B cell (primary cell): ENCODE measurements at regions not wholly inside any gene's neighbourhood (a gene's known extent, or its start where the extent isn't known, plus 50 kb on each side); places are given as distances from the start of the nearest gene placed in this dataset.

Experiments used
- ATAC-seq: fragments of 200-7000 bp; cut with Tn5 transposase; one replicate; pipeline ENCODE4 v1.10.0; 2021; ENCODE audit warnings: low read depth, mild to moderate bottlenecking, moderate number of reproducible peaks, moderate library complexity
- CTCF ChIA-PET: fragments of 350-600 bp; sonication (Branson Sonifier 250); formaldehyde crosslinking; loops from one replicate; lab custom pipeline; 2021; ENCODE audit warnings: antibody characterized with exemption, inconsistent platforms; lab: Charles Lee
- POLR2A ChIA-PET: fragments of 350-600 bp; sonication (Branson Sonifier 250); formaldehyde crosslinking; loops from one replicate; lab custom pipeline; 2021; ENCODE audit warnings: antibody characterized with exemption; lab: Charles Lee
- DNase-seq: peaks from one replicate; pipeline ENCODE4 v3.0.0; 2013
- H2AFZ ChIP-seq: 2 replicates; pipeline ENCODE4 v1.6.1; 2012; ENCODE audit warnings: mild to moderate bottlenecking, low read depth, low read length; ENCODE audit not compliant: insufficient read depth, poor library complexity, severe bottlenecking
- H3K27ac ChIP-seq, 2 donors: 1 replicate in 1 of 2; 2 replicates in 1 of 2; pipeline ENCODE4 v1.5.1; 2012 to 2013; ENCODE audit warnings: low read length in 2 of 2, mild to moderate bottlenecking in 2 of 2, moderate library complexity in 1 of 2
- H3K27me3 ChIP-seq, 4 experiments: fragments of 200-600 bp in 1 of 4; sonication (generic) in 1 of 4; replicated peaks in 1 of 4; 1 replicate in 2 of 4; 2 replicates in 2 of 4; pipeline versions ENCODE4 v1.6.1 to v1.7.0; 2013 to 2016; ENCODE audit warnings: low read length in 3 of 4, mild to moderate bottlenecking in 2 of 4, mixed read lengths in 1 of 4, moderate library complexity in 1 of 4; ENCODE audit not compliant: insufficient read depth in 4 of 4, control insufficient read depth in 3 of 4; ENCODE audit errors: control extremely low read depth in 1 of 4
- H3K36me3 ChIP-seq, 2 experiments: replicated peaks in 1 of 2; 1 replicate in 1 of 2; 2 replicates in 1 of 2; pipeline versions ENCODE4 v1.6.1 to v1.7.1; 2013; ENCODE audit warnings: low read length in 1 of 2; ENCODE audit not compliant: insufficient read depth in 2 of 2, control insufficient read depth in 1 of 2; ENCODE audit errors: control extremely low read depth in 1 of 2, extremely low read depth in 1 of 2
- H3K4me1 ChIP-seq, 2 donors: fragments of 200-600 bp in 1 of 2; sonication (generic) in 1 of 2; 1 replicate in 1 of 2; 2 replicates in 1 of 2; pipeline versions ENCODE4 v1.5.1 to v1.6.1; 2013 to 2017; ENCODE audit warnings: low read length in 2 of 2; ENCODE audit not compliant: control insufficient read depth in 2 of 2, insufficient read depth in 2 of 2
- H3K4me2 ChIP-seq: replicated peaks from 2 replicates; pipeline ENCODE3; 2012; ENCODE audit warnings: mild to moderate bottlenecking, low read depth, low read length; ENCODE audit not compliant: poor library complexity, severe bottlenecking
- H3K4me3 ChIP-seq, 5 experiments: fragments of 200-600 bp in 1 of 5; sonication (generic) in 1 of 5; 1 replicate in 3 of 5; 2 replicates in 2 of 5; pipeline versions ENCODE4 v1.5.1 to v1.7.0; 2011 to 2016; ENCODE audit warnings: low read length in 4 of 5, mild to moderate bottlenecking in 4 of 5, low read depth in 2 of 5, control low read depth in 1 of 5, moderate library complexity in 1 of 5; ENCODE audit not compliant: insufficient read depth in 1 of 5; ENCODE audit errors: control extremely low read depth in 1 of 5, extremely low read depth in 1 of 5
- H3K79me2 ChIP-seq: fragments of 200-600 bp; sonication (generic); one replicate; pipeline ENCODE4 v1.6.0; 2016; ENCODE audit warnings: low read length; ENCODE audit not compliant: control insufficient read depth, insufficient read depth
- H3K9ac ChIP-seq: fragments of 200-600 bp; sonication (generic); 2 replicates; pipeline ENCODE4 v1.6.1; 2017; ENCODE audit warnings: mild to moderate bottlenecking, low read length, moderate library complexity
- H3K9me3 ChIP-seq, 3 donors: one replicate each; pipeline versions ENCODE4 v1.6.1 to v1.7.1; 2013; ENCODE audit warnings: low read length in 2 of 3; ENCODE audit not compliant: control insufficient read depth in 2 of 3, insufficient read depth in 1 of 3; ENCODE audit errors: control extremely low read depth in 1 of 3
- H4K20me1 ChIP-seq: 2 replicates; pipeline ENCODE4 v1.6.0; 2012; ENCODE audit warnings: mild to moderate bottlenecking, low read length; ENCODE audit not compliant: insufficient read depth, control insufficient read depth, poor library complexity, severe bottlenecking
- H3K27ac Mint-ChIP-seq: one replicate; pipeline ENCODE4 v1.8.0; 2021; ENCODE audit warnings: mixed read lengths
- H3K27me3 Mint-ChIP-seq: one replicate; pipeline ENCODE4 v1.8.0; 2021; ENCODE audit warnings: mixed read lengths
- H3K4me1 Mint-ChIP-seq: one replicate; pipeline ENCODE4 v1.8.0; 2021; ENCODE audit warnings: mixed read lengths
- H3K4me3 Mint-ChIP-seq: one replicate; pipeline ENCODE4 v1.8.0; 2021; ENCODE audit warnings: mixed read lengths
- H3K9me3 Mint-ChIP-seq: one replicate; pipeline ENCODE4 v1.8.0; 2022; ENCODE audit warnings: mixed read lengths; ENCODE audit not compliant: insufficient read depth
- CTCF ChIP-seq: fragments of 200-600 bp; IDR thresholded peaks from one replicate; pipeline ENCODE4 v1.8.0; 2022; ENCODE audit warnings: antibody characterized with exemption, mild to moderate bottlenecking
- EZH2 ChIP-seq: IDR thresholded peaks from 2 replicates; pipeline ENCODE4 v1.6.1; 2012; ENCODE audit warnings: borderline replicate concordance, low read depth, mild to moderate bottlenecking, moderate library complexity, low read length; ENCODE audit not compliant: insufficient read depth, poor library complexity, severe bottlenecking
- WGBS: methylation state at CpG from one replicate; pipeline ENCODE4 v1.1.5; 2013; ENCODE audit warnings: missing lambda C conversion rate; ENCODE audit not compliant: insufficient coverage; 5-methylcytosine and 5-hydroxymethylcytosine counted together
- intact Hi-C: fragments of 100-400 bp; cut with micrococcal nuclease; formaldehyde crosslinking; loops from one replicate; pipeline ENCODE4 v1.10.0; 2022

- Histone ChIP-seq H3K27ac (no peak overlapping the region), H3K4me2 (no peak overlapping the region), H3K36me3 (no peaks in the 10 kb centered on the region), H3K4me1 (no peaks in the 10 kb centered on the region), H3K4me3 (no peak overlapping the region), H3K9ac (no peak overlapping the region), H3K9me3 (no peaks in the 10 kb centered on the region), H3K79me2 (no peaks in the 10 kb centered on the region), H3K27me3 (no peaks in the 10 kb centered on the region), H4K20me1 (no peaks in the 10 kb centered on the region), H2AFZ (no peak overlapping the region)
- Mint-ChIP-seq H3K4me1 (no peaks in the 10 kb centered on the region), H3K27ac (no peak overlapping the region), H3K4me3 (no peak overlapping the region), H3K27me3 (no peaks in the 10 kb centered on the region), H3K9me3 (no peaks in the 10 kb centered on the region)
- intact Hi-C loops = no loop called here
- TF ChIP-seq CTCF = no peak
- TF ChIP-seq EZH2 = no peak
- ChIA-PET POLR2A (no interaction called here), CTCF (no interaction called here)
- ATAC-seq = no peak
- DNase-seq = no peak
- 80% methylated on average over 1 of the region's 4 CpGs for WGBS
Measured at GRCh38 chr15:39273717-39274411, 307.0 kb upstream of the THBS1 start.

- Histone ChIP-seq H3K9ac (no peak overlapping the region), H3K27ac (no peak overlapping the region), H3K79me2 (no peaks in the 10 kb centered on the region), H2AFZ (no peak overlapping the region), H3K27me3 (no peaks in the 10 kb centered on the region), H3K9me3 (no peaks in the 10 kb centered on the region), H3K4me3 (no peak overlapping the region), H3K4me2 (no peak overlapping the region), H4K20me1 (no peaks in the 10 kb centered on the region), H3K4me1 (no peaks in the 10 kb centered on the region), H3K36me3 (no peaks in the 10 kb centered on the region)
- no peak for TF ChIP-seq EZH2
- TF ChIP-seq CTCF = no peak
- WGBS = 100% methylated on average over 1 of the region's 3 CpGs
- ATAC-seq (no peak), DNase-seq (no peak)
- intact Hi-C loops = no loop called here
- ChIA-PET CTCF (no interaction called here), POLR2A (no interaction called here)
- Mint-ChIP-seq H3K27me3 (no peaks in the 10 kb centered on the region), H3K4me3 (no peak overlapping the region), H3K9me3 (no peaks in the 10 kb centered on the region), H3K4me1 (no peaks in the 10 kb centered on the region), H3K27ac (no peak overlapping the region)
Measured at GRCh38 chr15:39275066-39275465, 305.8 kb upstream of the THBS1 start.
